ENCODE measurements at regions not wholly inside any gene's neighbourhood (a gene's known extent, or its start where the extent isn't known, plus 50 kb on each side); places are given as distances from the start of the nearest gene placed in this dataset.
"Not testable (repeated sequence)": the region's sequence is repeated elsewhere in the genome, so short reads cannot be mapped to it uniquely, and the experiment has no call there.

- H3K4me3 Mint-ChIP-seq: no peak overlapping the region
- H3K27ac Mint-ChIP-seq: no peak overlapping the region
- H3K36me3 Mint-ChIP-seq: no peaks in the 10 kb centered on the region
- no peaks in the 10 kb centered on the region for H3K4me1 Mint-ChIP-seq (ENCODE audit: low read depth in 2 of 2)
- peak in 1 of 2 donors; percentile 13 for ATAC-seq
- DNase-seq (ENCODE audit: low spot score): no peak
- H3K9me3 Mint-ChIP-seq: no peaks in the 10 kb centered on the region
- no peaks in the 10 kb centered on the region for H3K27me3 Mint-ChIP-seq
These were observed 111.0 kb downstream of the MICALL2 start for GRCh38 chr7:1348096-1348822.

- no peaks in the 10 kb centered on the region for H3K27me3 Mint-ChIP-seq
- no peak overlapping the region for H3K4me3 Mint-ChIP-seq
- H3K36me3 Mint-ChIP-seq: no peaks in the 10 kb centered on the region
- H3K9me3 Mint-ChIP-seq: no peaks in the 10 kb centered on the region
- ATAC-seq: no peak
- no peak overlapping the region for H3K27ac Mint-ChIP-seq
- H3K4me1 Mint-ChIP-seq (ENCODE audit: low read depth in 2 of 2): no peaks in the 10 kb centered on the region
- no peak for DNase-seq (ENCODE audit: low spot score)
These were observed 110.4 kb downstream of the MICALL2 start for GRCh38 chr7:1348823-1349335.

- no peaks in the 10 kb centered on the region for H3K36me3 Mint-ChIP-seq
- no peak overlapping the region for H3K27ac Mint-ChIP-seq
- DNase-seq (ENCODE audit: low spot score) (no peak), ATAC-seq (no peak)
- H3K27me3 Mint-ChIP-seq: no peaks in the 10 kb centered on the region
- H3K4me3 Mint-ChIP-seq: no peak overlapping the region
- H3K9me3 Mint-ChIP-seq: no peaks in the 10 kb centered on the region
- no peaks in the 10 kb centered on the region for H3K4me1 Mint-ChIP-seq (ENCODE audit: low read depth in 2 of 2)
These were observed 109.9 kb downstream of the MICALL2 start for GRCh38 chr7:1349351-1349761.

GRCh38 chr7:1351881-1352625 lies 107.2 kb downstream of the MICALL2 start:
- ATAC-seq: no peak
- Mint-ChIP-seq H3K4me3 (no peak overlapping the region), H3K27me3 (peaks cover 5 to 7% of the 10 kb centered on the region in 2 donors), H3K27ac (no peak overlapping the region), H3K4me1 (ENCODE audit: low read depth in 2 of 2) (no peaks in the 10 kb centered on the region), H3K36me3 (no peaks in the 10 kb centered on the region), H3K9me3 (no peaks in the 10 kb centered on the region)
- DNase-seq (ENCODE audit: low spot score): no peak

DNA sequence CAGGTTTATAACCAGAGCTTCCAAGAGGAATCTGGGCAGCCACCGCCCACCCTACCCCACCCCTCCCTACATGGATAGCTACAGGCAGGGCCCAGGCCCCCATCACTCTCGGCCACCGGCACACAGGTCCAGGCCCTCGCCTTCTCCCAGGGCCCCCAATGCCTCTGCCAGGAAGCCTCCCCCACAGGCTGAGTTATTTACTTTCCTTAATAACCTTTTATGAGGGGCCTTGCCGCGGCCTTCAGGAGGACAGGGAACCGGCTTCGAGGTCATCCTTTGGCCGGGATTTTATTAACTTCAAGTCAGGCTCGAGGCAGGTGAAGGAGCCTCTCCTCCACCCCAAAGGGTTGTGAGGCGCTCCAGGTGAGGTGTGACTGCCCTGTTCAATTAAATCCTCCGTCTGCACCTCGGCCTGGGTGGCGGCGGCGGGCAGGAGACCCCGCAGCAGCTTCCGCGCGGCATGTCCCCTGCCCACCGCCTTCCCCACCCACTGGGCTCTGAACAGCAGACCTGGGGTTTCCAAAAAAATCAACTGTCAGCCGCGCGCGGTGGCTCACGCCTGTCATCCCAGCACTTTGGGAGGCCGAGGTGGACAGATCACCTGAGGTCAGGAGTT lies 106.5 kb downstream of the MICALL2 start:
- peaks cover 5 to 7% of the 10 kb centered on the region in 2 donors for H3K27me3 Mint-ChIP-seq
- no peaks in the 10 kb centered on the region for H3K36me3 Mint-ChIP-seq
- H3K4me1 Mint-ChIP-seq (ENCODE audit: low read depth in 2 of 2): no peaks in the 10 kb centered on the region
- H3K9me3 Mint-ChIP-seq: no peaks in the 10 kb centered on the region
- DNase-seq (ENCODE audit: low spot score): no peak
- no peak overlapping the region for H3K27ac Mint-ChIP-seq
- no peak overlapping the region for H3K4me3 Mint-ChIP-seq
- ATAC-seq: no peak

- Mint-ChIP-seq H3K4me1 (ENCODE audit: low read depth in 2 of 2) (no peaks in the 10 kb centered on the region), H3K27me3 (peaks cover 5 to 7% of the 10 kb centered on the region in 2 donors), H3K9me3 (no peaks in the 10 kb centered on the region), H3K27ac (no peak overlapping the region), H3K4me3 (no peak overlapping the region), H3K36me3 (no peaks in the 10 kb centered on the region)
- DNase-seq (ENCODE audit: low spot score): peak; percentile 50
- no peak for ATAC-seq
These were observed 104.4 kb downstream of the MICALL2 start for GRCh38 chr7:1354661-1355567.

GRCh38 chr7:1355568-1356340 lies 103.5 kb downstream of the MICALL2 start:
- H3K27ac Mint-ChIP-seq: no peak overlapping the region
- H3K36me3 Mint-ChIP-seq: no peaks in the 10 kb centered on the region
- H3K4me3 Mint-ChIP-seq: no peak overlapping the region
- ATAC-seq: no peak
- no peaks in the 10 kb centered on the region for H3K4me1 Mint-ChIP-seq (ENCODE audit: low read depth in 2 of 2)
- H3K9me3 Mint-ChIP-seq: no peaks in the 10 kb centered on the region
- DNase-seq (ENCODE audit: low spot score): peak; percentile 45
- H3K27me3 Mint-ChIP-seq: peaks cover 5 to 7% of the 10 kb centered on the region in 2 donors

- H3K36me3 Mint-ChIP-seq; DNase-seq (ENCODE audit: low spot score); H3K9me3 Mint-ChIP-seq; H3K27me3 Mint-ChIP-seq; H3K27ac Mint-ChIP-seq; ATAC-seq; H3K4me3 Mint-ChIP-seq; H3K4me1 Mint-ChIP-seq (ENCODE audit: low read depth in 2 of 2): not testable (repeated sequence)
These were observed 102.4 kb downstream of the MICALL2 start for GRCh38 chr7:1356853-1357252.

DNA sequence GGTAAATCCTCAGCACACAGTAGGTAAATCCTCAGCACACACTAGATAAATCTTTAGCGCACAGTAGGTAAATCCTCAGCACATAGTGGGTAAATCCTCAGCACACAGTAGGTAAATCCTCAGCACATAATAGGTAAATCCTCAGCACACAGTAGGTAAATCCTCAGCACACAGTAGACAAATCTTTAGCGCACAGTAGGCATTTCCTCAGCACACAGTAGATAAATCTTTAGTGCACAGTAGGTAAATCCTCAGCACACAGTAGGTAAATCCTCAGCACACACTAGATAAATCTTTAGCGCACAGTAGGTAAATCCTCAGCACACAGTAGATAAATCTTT lies 102.0 kb downstream of the MICALL2 start:
- H3K36me3 Mint-ChIP-seq; H3K27ac Mint-ChIP-seq; H3K4me3 Mint-ChIP-seq; H3K4me1 Mint-ChIP-seq (ENCODE audit: low read depth in 2 of 2); DNase-seq (ENCODE audit: low spot score); H3K9me3 Mint-ChIP-seq; H3K27me3 Mint-ChIP-seq; ATAC-seq: not testable (repeated sequence)

GRCh38 chr7:1357601-1358271 lies 101.5 kb downstream of the MICALL2 start:
- no peaks in the 10 kb centered on the region for H3K36me3 Mint-ChIP-seq
- no peak overlapping the region for H3K27ac Mint-ChIP-seq
- H3K4me3 Mint-ChIP-seq: no peak overlapping the region
- ATAC-seq (no peak), DNase-seq (ENCODE audit: low spot score) (peak; percentile 34)
- peaks cover 5 to 7% of the 10 kb centered on the region in 2 donors for H3K27me3 Mint-ChIP-seq
- H3K9me3 Mint-ChIP-seq: no peaks in the 10 kb centered on the region
- H3K4me1 Mint-ChIP-seq (ENCODE audit: low read depth in 2 of 2): no peaks in the 10 kb centered on the region

DNA sequence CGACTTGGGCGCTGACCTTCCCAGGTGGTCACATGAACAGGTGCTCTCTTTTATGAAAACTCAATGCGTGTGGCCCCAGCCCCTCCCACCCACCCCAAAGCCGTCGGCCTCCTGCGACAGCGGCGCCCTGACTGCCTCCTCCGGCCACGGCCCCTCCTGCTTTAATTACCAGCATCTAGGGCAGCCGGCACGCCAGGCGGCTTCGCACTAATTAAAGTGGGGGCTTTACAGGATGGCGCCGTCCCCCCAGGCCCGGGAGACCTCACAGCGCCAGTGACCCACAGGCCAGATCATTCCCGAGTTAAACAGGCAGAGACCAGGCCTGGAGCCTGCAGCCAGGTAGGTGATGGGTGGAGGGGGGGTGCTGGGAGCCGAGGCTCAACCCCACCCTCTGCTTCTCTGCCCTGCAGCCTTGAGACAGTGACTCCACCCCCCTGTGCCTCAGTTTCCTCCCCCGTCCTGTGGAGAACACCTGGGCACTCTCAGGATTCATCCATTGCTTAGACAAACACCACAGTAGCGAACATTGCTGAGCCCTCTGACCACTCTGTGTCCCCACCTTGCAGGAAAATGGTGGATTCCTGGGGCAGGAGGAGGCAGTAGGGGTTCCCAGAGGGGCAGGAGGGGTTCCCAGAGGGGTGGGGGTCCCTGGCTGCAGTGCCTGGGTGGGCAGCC lies 100.8 kb downstream of the MICALL2 start:
- Mint-ChIP-seq H3K27me3 (peaks cover 5 to 7% of the 10 kb centered on the region in 2 donors), H3K9me3 (no peaks in the 10 kb centered on the region), H3K4me1 (ENCODE audit: low read depth in 2 of 2) (no peaks in the 10 kb centered on the region), H3K4me3 (no peak overlapping the region), H3K27ac (no peak overlapping the region), H3K36me3 (no peaks in the 10 kb centered on the region)
- peak in 1 of 2 donors; percentile 29 for ATAC-seq
- peak; percentile 49 for DNase-seq (ENCODE audit: low spot score)

GRCh38 chr7:1359051-1359400 lies 100.2 kb downstream of the MICALL2 start:
- H3K27me3 Mint-ChIP-seq: peaks cover 5 to 7% of the 10 kb centered on the region in 2 donors
- peak; percentile 49 for DNase-seq (ENCODE audit: low spot score)
- no peaks in the 10 kb centered on the region for H3K4me1 Mint-ChIP-seq (ENCODE audit: low read depth in 2 of 2)
- H3K27ac Mint-ChIP-seq: no peak overlapping the region
- no peaks in the 10 kb centered on the region for H3K9me3 Mint-ChIP-seq
- ATAC-seq: no peak
- H3K4me3 Mint-ChIP-seq: no peak overlapping the region
- no peaks in the 10 kb centered on the region for H3K36me3 Mint-ChIP-seq
